HG03064 (cell line): ENCODE measurements at regions not wholly inside any gene's neighbourhood (a gene's known extent, or its start where the extent isn't known, plus 50 kb on each side); places are given as distances from the start of the nearest gene placed in this dataset.

Experiments
- ATAC-seq: cut with Tn5 transposase; IDR thresholded peaks from one replicate; pipeline ENCODE4 v1.9.1; 2021; ENCODE audit warnings: low read depth; ENCODE audit not compliant: unreplicated experiment

DNA sequence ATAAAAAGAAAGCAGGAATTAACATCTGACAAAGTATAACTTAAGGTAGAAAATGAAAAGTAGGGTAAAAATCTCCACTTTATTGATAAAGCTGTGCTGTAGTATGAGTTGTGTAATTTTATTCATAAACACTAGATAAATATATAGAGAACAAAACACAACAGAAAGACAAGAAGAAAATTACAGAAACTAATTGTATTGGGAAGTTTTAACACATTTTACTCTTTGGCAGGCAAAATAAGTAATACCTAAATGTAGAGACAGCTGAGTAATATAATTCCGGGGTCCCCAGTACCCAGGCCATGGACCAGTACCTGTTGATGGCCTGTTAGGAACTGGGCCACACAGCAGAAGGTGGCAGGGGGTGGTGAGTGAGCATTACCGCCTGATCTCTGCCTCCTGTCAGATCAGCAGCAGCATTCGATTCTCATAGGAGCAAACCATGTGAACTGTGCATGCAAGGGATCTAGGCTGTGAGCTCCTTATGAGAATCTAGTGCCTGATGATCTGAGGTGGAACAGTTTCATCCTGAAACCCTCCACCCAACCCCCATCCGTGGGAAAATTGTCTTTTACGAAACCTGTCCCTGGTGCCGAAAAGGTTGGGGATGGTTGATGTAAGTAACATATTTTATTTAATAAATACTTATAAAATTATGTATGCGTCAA, 84.4 kb upstream of the ETV6 start:
- peak; percentile 37 for ATAC-seq

DNA sequence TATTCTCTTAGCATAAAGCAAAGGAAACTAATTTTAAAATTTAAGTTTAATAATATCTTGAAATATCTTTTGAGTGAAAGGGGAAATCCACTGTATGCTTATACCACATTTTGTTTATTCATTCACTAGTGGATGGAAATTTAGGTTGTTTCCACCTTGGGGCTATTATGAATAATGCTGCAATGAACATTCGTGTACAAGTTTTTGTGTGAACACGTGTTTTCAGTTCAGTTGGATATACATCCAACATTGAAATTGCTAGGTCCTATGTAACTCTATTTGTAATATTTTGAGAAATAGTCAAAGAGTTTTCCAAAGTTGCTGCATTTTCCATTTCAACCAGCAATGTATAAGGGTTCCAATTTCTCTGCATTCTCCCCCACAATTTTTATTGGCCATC, 83.7 kb upstream of the ETV6 start:
- no peak for ATAC-seq

DNA sequence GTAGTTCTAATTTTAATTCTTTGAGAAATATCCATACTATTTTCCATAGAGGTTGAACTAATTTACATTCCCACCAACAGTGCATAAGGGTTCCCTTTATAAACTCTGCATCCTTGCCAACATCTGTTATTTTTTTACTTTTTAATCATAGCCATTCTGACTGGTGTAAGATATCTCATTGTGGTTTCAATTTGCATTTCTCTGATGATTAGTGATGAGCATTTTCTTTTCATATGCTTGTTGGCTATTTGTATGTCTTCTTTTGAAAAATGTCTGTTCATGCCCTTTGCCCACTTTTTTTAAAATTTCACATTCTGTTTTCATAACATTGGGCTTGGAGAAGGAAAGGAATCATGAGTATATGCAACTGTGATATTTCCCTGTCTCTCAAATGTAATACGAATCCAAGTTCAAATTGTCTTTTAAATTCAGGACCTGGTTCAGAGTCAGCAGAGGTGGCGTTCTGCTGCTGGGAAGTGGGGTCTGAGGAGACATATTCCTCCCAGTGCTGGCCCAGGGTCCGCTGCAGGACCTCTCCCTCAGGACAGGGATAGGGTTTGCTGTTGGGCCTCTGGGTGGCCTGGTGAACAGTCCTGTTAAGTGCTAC, 81.2 kb upstream of the ETV6 start:
- ATAC-seq = no peak

- no peak for ATAC-seq
These were observed 80.6 kb upstream of the ETV6 start for GRCh38 chr12:11568762-11569478.

GRCh38 chr12:11569716-11570115, 79.8 kb upstream of the ETV6 start:
- no peak for ATAC-seq

GRCh38 chr12:11573880-11574279, 75.6 kb upstream of the ETV6 start:
- ATAC-seq = no peak

DNA sequence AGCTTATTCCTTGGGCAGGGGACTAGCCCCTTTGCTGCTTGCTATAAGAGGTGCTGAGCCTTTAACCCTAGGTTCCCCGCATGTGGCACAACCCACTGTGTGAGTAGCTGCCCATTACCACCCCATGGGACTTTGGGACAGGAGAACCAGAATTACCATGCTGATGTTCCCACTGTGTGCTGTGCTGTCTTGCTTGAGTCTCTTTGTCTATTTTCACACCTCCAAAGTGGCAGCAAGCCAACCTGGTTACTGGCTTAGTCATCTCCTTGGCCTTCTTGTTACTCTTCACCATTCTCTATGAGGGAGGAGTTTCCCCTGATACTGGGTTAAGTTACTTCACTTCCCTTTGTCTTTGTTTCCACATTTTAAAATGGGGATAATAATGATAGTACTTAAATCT, 73.4 kb upstream of the ETV6 start:
- no peak for ATAC-seq

- no peak for ATAC-seq
These were observed 71.7 kb upstream of the ETV6 start for GRCh38 chr12:11577658-11578260.

DNA sequence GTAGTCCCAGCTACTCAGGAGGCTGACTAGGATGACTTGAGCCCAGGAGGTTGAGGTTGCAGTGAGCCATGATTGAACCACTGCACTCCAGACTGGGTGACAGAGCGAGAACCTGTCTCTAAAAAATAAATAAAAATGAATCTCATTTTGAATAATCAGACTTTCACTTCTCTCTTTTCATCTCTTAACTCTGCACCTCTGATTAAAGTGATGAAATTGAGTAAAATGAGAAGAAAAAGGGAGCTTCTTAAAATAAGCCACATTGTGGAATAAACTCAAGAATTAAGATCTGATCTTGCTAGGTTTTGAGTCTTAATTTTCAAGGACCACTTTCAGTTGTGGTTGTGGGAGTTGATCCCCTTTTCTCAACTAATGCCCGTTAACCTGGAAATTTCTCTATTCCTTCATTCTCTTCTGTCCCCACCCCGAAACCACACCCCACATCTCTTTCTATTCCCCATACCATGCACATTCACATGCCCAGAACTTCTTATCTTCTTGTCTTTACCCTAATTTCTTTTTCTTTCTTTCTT, 70.9 kb upstream of the ETV6 start:
- peak; percentile 45 for ATAC-seq

DNA sequence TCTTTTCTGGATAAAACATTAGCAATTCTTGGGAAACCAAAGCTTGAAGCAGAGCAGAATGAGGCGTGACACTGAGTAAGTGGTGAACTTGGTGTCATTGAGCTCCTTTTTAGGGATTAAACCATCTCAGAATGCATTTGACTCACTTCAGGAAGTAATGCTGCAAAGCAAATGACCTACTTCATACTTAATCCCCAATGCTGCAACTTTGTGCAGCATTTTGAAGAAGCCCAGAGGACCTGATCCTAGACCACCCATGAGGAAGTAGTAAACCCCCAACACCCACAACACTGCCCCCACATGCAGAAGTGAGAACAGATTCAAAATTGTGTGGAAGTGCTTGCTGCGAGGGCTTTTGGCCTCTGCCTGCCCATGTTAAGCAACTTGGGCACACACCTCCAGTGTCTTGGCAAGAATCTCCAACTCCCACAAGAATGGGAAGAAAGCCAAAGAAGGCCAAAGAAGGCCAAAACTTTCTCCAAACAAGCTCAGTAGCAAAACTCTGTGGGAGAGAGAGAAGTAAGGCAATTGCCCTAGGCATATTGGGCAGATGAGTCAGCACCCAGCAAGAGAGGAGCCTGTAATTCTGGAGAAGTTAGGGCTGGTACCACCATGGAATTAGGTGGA, 69.2 kb upstream of the ETV6 start:
- no peak for ATAC-seq

DNA sequence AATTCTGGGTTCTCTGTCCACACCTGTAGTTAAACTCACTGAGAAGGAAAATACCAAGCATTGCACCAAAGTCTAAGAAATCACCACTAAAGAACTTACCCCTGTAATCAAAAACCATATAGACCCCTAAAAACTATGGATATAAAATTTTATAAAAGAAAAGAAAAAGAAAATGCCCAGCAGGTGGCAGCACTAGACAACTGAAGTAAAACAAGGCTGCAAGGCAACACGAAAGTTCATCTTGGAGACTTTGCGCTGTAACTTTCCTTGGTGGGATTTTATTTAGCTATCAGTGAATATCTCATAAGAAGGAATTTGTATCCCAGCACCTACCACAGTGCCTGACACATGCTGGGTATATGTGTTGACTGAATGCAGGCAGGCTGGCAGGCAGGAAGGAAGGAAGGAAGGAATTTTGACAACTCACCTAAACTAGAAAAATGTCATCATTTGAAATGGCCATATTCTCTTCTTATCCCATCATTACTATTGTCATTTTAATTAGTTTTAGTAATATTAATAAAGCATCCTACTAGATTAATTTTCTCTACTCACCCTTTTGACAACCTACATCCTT, 68.2 kb upstream of the ETV6 start:
- no peak for ATAC-seq

DNA sequence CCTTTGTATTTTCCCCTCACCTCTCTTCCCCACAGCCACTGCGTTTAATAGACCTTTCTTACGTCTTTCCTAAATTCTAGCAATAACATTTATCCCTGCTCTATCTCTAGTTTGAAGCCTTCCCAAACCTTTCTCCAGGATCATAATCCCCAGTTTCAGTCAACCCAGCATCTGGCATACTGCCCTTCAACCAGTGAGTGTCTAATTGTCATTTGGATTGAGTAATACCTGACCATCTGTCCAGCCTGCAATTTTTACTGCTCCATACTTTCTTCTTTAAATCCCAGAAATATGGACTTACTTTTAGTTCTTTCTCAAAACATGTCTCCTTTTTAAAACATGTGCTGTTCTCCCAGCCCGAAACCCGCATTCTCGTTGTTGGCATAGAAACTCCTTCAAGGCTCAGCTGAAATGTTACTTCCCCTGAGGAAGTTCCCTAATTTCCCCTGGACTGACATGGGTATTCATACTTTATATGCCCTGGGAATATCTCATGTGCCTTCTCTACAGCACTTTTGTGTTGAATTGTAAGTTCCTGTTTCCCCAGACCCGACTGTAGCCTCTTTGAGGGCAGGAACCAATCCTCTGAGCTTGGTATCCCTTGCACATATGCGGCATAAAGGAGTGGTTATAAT, 65.1 kb upstream of the ETV6 start:
- no peak for ATAC-seq

DNA sequence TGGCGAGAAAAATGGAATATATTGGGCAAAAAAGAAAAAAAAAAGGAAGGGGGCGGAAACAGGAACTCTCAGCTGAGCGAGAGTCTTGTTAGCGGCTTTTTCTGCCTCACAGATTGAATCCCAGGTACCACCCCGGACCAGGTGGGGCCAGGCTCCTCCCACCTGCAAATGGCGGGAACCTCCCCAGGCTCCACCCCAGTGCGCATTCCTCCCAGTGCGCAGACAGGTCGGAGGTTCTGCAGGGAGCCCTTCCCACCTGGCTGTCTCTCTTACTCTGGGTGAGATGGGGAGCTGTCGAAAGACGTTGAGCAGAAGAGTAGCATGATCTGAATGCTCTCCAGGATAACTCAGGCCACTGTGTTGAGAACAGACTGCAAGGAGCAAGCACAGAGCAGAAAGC, 57.0 kb upstream of the ETV6 start:
- ATAC-seq = no peak

DNA sequence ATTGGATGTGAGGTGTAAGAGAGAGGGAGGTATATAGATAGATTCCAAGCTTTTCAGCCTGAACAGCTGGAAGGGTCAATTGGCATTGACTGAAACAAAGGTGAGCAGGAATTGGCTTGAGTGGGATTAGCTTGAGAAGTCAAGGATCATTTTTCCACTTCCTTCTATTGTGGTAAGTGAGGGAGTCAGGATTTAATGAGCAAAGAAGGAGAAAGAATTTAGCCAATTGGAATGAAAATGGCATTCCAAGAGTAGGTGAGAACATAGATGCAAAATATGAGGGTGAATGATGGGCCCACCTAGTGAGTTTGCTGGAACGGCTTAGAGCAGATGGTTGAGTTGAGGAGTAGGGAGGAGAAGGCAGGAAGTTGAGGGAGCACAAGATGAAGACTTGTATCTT, 56.5 kb upstream of the ETV6 start:
- ATAC-seq = no peak

GRCh38 chr12:11595080-11595479, 54.4 kb upstream of the ETV6 start:
- ATAC-seq = no peak

DNA sequence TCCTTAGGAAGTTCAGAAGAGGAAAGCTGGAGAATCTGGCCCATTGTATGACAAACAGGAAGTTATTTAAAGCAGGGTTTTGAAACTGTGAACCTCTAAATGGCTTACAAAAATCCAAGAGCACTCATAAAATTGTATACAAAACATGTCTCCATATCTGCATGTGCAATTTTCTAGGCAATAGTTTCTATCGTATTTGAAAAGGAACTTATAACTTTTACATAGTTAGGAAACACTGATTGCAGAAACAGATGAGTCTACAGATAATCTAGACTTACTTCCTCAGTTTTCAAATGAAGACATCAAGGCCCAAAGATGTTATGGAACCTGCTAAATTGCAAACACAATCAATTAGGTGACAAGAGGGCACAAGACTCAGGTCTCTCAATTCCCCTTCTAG, 53.3 kb upstream of the ETV6 start:
- ATAC-seq = no peak

DNA sequence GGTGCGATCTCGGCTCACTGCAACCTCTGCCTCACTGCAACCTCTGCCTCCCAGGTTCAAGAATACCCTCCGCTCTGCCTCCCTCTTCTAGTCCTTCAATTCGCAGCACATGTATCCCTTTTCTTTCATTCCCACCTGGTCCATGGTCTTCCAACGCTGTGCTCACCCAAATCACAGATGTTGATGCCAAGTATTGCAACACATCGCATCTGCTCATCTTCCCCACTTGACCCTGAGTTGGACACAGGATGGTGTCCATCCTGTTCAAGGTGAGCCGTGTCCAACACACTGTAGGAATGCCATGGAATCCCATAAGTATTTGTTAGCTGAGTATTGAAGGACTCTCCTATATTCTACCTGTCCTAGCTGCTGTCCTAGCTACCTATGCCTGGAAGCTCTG, 50.6 kb upstream of the ETV6 start:
- ATAC-seq = no peak
